ENCODE measurements at regions not wholly inside any gene's neighbourhood (a gene's known extent, or its start where the extent isn't known, plus 50 kb on each side); places are given as distances from the start of the nearest gene placed in this dataset.

DNA sequence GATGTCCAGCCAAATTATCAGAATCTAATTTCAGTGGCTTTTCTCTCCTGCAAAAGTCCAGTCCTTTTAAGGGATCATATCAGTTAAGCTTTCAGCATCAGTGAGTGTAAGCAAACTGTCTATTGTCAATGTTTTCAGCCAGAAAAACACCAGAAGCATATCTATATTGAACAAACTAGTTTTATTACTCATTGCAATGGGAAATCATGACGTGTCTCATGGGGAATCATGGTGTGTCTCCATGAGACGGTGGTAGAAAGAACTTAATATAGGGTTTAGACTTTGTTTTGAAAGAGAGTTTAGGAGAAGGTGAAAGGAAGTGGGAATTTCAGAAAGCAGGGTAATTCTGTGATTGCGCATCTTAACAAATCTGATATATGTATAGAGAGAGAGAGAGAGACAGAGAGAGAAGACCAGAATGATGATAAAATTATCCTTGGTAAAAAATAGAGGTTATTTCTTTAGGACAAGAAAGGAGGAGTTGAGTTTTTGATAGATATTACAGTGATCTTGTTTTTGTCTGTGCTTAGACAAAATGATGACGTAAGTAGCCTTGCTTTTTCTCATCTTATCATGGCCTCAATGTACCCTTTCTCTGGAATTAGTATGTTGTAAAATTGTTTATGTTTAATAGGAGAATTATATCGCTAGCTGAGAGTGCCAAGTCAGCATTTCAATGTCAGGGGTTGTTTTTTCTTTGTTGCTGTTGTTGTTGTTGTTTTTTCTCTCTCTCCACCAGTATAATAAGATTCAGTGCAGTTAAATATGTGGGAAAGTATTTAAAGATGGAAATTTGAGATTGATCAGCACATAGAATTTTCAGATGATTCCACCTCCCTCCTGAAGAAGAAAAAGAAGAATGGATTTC lies 129.9 kb upstream of the OSTN start:
- ChIA-PET CTCF (no interaction called here), POLR2A (no interaction called here)
- H3K9me3 Mint-ChIP-seq: no peaks in the 10 kb centered on the region
- ATAC-seq (no peak), DNase-seq (ENCODE audit: low spot score) (no peak)
- no peak overlapping the region for H3K4me3 Mint-ChIP-seq
- TF ChIP-seq, protein P1, sequence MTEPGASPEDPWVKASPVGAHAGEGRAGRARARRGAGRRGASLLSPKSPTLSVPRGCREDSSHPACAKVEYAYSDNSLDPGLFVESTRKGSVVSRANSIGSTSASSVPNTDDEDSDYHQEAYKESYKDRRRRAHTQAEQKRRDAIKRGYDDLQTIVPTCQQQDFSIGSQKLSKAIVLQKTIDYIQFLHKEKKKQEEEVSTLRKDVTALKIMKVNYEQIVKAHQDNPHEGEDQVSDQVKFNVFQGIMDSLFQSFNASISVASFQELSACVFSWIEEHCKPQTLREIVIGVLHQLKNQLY (CRISPR knock-in tag; IDR thresholded peaks at IDR 0.05): no peak
- TF ChIP-seq ZNF396 (CRISPR knock-in tag; IDR thresholded peaks at IDR 0.05; ENCODE audit: borderline replicate concordance): no peak
- no peak for TF ChIP-seq GRHL2 (CRISPR knock-in tag; IDR thresholded peaks at IDR 0.05; ENCODE audit: insufficient replicate concordance, severe bottlenecking)
- no peak for TF ChIP-seq ZNF219 (CRISPR knock-in tag; IDR thresholded peaks at IDR 0.05; ENCODE audit: borderline replicate concordance)
- no peak for TF ChIP-seq RORB (CRISPR knock-in tag; IDR thresholded peaks at IDR 0.05)
- TF ChIP-seq, protein P2, sequence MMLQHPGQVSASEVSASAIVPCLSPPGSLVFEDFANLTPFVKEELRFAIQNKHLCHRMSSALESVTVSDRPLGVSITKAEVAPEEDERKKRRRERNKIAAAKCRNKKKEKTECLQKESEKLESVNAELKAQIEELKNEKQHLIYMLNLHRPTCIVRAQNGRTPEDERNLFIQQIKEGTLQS (CRISPR knock-in tag; conservative IDR thresholded peaks at IDR 0.05): no peak
- no peak for TF ChIP-seq FOXP1 (CRISPR knock-in tag; IDR thresholded peaks at IDR 0.05; ENCODE audit: borderline replicate concordance)
- TF ChIP-seq, protein P3, sequence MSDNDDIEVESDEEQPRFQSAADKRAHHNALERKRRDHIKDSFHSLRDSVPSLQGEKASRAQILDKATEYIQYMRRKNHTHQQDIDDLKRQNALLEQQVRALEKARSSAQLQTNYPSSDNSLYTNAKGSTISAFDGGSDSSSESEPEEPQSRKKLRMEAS (CRISPR knock-in tag; IDR thresholded peaks at IDR 0.05): no peak
- TF ChIP-seq NR1H2 (CRISPR knock-in tag; IDR thresholded peaks at IDR 0.05): no peak
- no peak for TF ChIP-seq ATF1 (CRISPR knock-in tag; IDR thresholded peaks at IDR 0.05)
- TF ChIP-seq, protein P4, sequence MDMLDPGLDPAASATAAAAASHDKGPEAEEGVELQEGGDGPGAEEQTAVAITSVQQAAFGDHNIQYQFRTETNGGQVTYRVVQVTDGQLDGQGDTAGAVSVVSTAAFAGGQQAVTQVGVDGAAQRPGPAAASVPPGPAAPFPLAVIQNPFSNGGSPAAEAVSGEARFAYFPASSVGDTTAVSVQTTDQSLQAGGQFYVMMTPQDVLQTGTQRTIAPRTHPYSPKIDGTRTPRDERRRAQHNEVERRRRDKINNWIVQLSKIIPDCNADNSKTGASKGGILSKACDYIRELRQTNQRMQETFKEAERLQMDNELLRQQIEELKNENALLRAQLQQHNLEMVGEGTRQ (CRISPR knock-in tag; IDR thresholded peaks at IDR 0.05): no peak
- TF ChIP-seq SP1 (CRISPR knock-in tag; conservative IDR thresholded peaks at IDR 0.05): no peak
- TF ChIP-seq, protein P5, sequence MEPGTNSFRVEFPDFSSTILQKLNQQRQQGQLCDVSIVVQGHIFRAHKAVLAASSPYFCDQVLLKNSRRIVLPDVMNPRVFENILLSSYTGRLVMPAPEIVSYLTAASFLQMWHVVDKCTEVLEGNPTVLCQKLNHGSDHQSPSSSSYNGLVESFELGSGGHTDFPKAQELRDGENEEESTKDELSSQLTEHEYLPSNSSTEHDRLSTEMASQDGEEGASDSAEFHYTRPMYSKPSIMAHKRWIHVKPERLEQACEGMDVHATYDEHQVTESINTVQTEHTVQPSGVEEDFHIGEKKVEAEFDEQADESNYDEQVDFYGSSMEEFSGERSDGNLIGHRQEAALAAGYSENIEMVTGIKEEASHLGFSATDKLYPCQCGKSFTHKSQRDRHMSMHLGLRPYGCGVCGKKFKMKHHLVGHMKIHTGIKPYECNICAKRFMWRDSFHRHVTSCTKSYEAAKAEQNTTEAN (CRISPR knock-in tag; IDR thresholded peaks at IDR 0.05): no peak
- TF ChIP-seq, protein P6, sequence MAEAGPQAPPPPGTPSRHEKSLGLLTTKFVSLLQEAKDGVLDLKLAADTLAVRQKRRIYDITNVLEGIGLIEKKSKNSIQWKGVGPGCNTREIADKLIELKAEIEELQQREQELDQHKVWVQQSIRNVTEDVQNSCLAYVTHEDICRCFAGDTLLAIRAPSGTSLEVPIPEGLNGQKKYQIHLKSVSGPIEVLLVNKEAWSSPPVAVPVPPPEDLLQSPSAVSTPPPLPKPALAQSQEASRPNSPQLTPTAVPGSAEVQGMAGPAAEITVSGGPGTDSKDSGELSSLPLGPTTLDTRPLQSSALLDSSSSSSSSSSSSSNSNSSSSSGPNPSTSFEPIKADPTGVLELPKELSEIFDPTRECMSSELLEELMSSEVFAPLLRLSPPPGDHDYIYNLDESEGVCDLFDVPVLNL (CRISPR knock-in tag; IDR thresholded peaks at IDR 0.05; ENCODE audit: borderline replicate concordance, low read depth): no peak
- no peak for TF ChIP-seq TCF7 (CRISPR knock-in tag; IDR thresholded peaks at IDR 0.05; ENCODE audit: low read depth)
- TF ChIP-seq IRF2 (CRISPR knock-in tag; IDR thresholded peaks at IDR 0.05; ENCODE audit: borderline replicate concordance, low read depth): no peak
- H3K4me1 Mint-ChIP-seq: 0 out of 2 replicates have a peak, but pooled peaks cover 5% of the 10 kb centered on the region
- H3K27me3 Mint-ChIP-seq (ENCODE audit: low read depth): no peaks in the 10 kb centered on the region
- H3K36me3 Mint-ChIP-seq: no peaks in the 10 kb centered on the region
- no peak overlapping the region for H3K27ac Mint-ChIP-seq

DNA sequence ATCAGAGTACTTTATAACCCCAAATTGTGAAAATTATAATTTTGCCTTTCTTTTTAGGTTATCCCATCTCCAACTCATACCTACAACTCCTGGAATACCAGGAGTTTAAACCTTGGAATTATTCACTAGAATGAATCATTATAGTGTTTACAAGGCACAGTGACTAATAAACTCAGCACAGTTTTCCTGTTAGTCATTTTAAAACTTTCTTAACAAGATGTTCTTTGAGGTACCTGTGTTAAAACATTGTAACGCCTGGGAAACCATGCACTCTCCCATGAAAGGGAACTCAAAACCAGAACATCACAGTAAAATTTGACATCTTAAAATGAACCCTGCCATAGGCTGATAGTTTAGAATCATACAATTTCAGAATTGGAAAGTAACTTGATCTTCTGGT lies 132.4 kb upstream of the OSTN start:
- Mint-ChIP-seq H3K27me3 (ENCODE audit: low read depth) (no peaks in the 10 kb centered on the region), H3K27ac (no peak overlapping the region)
- CTCF ChIA-PET: no interaction called here
- TF ChIP-seq EMX1 (CRISPR knock-in tag; IDR thresholded peaks at IDR 0.05): no peak
- TF ChIP-seq, protein P7, sequence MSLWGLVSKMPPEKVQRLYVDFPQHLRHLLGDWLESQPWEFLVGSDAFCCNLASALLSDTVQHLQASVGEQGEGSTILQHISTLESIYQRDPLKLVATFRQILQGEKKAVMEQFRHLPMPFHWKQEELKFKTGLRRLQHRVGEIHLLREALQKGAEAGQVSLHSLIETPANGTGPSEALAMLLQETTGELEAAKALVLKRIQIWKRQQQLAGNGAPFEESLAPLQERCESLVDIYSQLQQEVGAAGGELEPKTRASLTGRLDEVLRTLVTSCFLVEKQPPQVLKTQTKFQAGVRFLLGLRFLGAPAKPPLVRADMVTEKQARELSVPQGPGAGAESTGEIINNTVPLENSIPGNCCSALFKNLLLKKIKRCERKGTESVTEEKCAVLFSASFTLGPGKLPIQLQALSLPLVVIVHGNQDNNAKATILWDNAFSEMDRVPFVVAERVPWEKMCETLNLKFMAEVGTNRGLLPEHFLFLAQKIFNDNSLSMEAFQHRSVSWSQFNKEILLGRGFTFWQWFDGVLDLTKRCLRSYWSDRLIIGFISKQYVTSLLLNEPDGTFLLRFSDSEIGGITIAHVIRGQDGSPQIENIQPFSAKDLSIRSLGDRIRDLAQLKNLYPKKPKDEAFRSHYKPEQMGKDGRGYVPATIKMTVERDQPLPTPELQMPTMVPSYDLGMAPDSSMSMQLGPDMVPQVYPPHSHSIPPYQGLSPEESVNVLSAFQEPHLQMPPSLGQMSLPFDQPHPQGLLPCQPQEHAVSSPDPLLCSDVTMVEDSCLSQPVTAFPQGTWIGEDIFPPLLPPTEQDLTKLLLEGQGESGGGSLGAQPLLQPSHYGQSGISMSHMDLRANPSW (CRISPR knock-in tag; conservative IDR thresholded peaks at IDR 0.05; ENCODE audit: low read depth): no peak
- TF ChIP-seq NFATC4 (CRISPR knock-in tag; IDR thresholded peaks at IDR 0.05): no peak
- TF ChIP-seq, protein P8, sequence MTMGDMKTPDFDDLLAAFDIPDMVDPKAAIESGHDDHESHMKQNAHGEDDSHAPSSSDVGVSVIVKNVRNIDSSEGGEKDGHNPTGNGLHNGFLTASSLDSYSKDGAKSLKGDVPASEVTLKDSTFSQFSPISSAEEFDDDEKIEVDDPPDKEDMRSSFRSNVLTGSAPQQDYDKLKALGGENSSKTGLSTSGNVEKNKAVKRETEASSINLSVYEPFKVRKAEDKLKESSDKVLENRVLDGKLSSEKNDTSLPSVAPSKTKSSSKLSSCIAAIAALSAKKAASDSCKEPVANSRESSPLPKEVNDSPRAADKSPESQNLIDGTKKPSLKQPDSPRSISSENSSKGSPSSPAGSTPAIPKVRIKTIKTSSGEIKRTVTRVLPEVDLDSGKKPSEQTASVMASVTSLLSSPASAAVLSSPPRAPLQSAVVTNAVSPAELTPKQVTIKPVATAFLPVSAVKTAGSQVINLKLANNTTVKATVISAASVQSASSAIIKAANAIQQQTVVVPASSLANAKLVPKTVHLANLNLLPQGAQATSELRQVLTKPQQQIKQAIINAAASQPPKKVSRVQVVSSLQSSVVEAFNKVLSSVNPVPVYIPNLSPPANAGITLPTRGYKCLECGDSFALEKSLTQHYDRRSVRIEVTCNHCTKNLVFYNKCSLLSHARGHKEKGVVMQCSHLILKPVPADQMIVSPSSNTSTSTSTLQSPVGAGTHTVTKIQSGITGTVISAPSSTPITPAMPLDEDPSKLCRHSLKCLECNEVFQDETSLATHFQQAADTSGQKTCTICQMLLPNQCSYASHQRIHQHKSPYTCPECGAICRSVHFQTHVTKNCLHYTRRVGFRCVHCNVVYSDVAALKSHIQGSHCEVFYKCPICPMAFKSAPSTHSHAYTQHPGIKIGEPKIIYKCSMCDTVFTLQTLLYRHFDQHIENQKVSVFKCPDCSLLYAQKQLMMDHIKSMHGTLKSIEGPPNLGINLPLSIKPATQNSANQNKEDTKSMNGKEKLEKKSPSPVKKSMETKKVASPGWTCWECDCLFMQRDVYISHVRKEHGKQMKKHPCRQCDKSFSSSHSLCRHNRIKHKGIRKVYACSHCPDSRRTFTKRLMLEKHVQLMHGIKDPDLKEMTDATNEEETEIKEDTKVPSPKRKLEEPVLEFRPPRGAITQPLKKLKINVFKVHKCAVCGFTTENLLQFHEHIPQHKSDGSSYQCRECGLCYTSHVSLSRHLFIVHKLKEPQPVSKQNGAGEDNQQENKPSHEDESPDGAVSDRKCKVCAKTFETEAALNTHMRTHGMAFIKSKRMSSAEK (CRISPR knock-in tag; IDR thresholded peaks at IDR 0.05; ENCODE audit: borderline replicate concordance): no peak
- TF ChIP-seq, protein P5 (CRISPR knock-in tag; IDR thresholded peaks at IDR 0.05): no peak

More for the DNA sequence above, 132.4 kb upstream of the OSTN start:
- Mint-ChIP-seq H3K36me3 (no peaks in the 10 kb centered on the region), H3K4me3 (no peak overlapping the region), H3K9me3 (no peaks in the 10 kb centered on the region), H3K4me1 (0 out of 2 replicates have a peak, but pooled peaks cover 5% of the 10 kb centered on the region)
- ATAC-seq (no peak), DNase-seq (ENCODE audit: low spot score) (no peak)
- POLR2A ChIA-PET: no interaction called here
